ENCODE measurements at regions not wholly inside any gene's neighbourhood (a gene's known extent, or its start where the extent isn't known, plus 50 kb on each side); places are given as distances from the start of the nearest gene placed in this dataset.
"Not testable (repeated sequence)": the region's sequence is repeated elsewhere in the genome, so short reads cannot be mapped to it uniquely, and the experiment has no call there.

- no peak for DNase-seq (ENCODE audit: low read depth in 4 of 4, low spot score in 2 of 4)
Measured at GRCh38 chr11:44387415-44387814, 77.5 kb upstream of the ALX4 start.

- DNase-seq (ENCODE audit: low read depth in 4 of 4, low spot score in 2 of 4) = no peak
Measured at GRCh38 chr11:44387825-44388224, 77.9 kb upstream of the ALX4 start.

GRCh38 chr11:44388828-44389657, 79.1 kb upstream of the ALX4 start:
- no peak for DNase-seq (ENCODE audit: low read depth in 4 of 4, low spot score in 2 of 4)

GRCh38 chr11:44389963-44390605, 80.1 kb upstream of the ALX4 start:
- DNase-seq (ENCODE audit: low read depth in 4 of 4, low spot score in 2 of 4) = no peak

- not testable (repeated sequence) for DNase-seq (ENCODE audit: low read depth in 4 of 4, low spot score in 2 of 4)
Measured at GRCh38 chr11:44391004-44391403, 81.1 kb upstream of the ALX4 start.

- not testable (repeated sequence) for DNase-seq (ENCODE audit: low read depth in 4 of 4, low spot score in 2 of 4)
Measured at GRCh38 chr11:44396746-44397145, 86.8 kb upstream of the ALX4 start.

GRCh38 chr11:44397586-44398178, 87.7 kb upstream of the ALX4 start:
- no peak for DNase-seq (ENCODE audit: low read depth in 4 of 4, low spot score in 2 of 4)

GRCh38 chr11:44398266-44399030, 88.5 kb upstream of the ALX4 start:
- no peak for DNase-seq (ENCODE audit: low read depth in 4 of 4, low spot score in 2 of 4)

- DNase-seq (ENCODE audit: low read depth in 4 of 4, low spot score in 2 of 4) = no peak
Measured at GRCh38 chr11:44399968-44400367, 90.0 kb upstream of the ALX4 start.

GRCh38 chr11:44400431-44400830, 90.5 kb upstream of the ALX4 start:
- DNase-seq (ENCODE audit: low read depth in 4 of 4, low spot score in 2 of 4) = no peak

GRCh38 chr11:44402466-44403075, 92.6 kb upstream of the ALX4 start:
- no peak for DNase-seq (ENCODE audit: low read depth in 4 of 4, low spot score in 2 of 4)

- no peak for DNase-seq (ENCODE audit: low read depth in 4 of 4, low spot score in 2 of 4)
Measured at GRCh38 chr11:44403176-44403575, 93.2 kb upstream of the ALX4 start.

- DNase-seq (ENCODE audit: low read depth in 4 of 4, low spot score in 2 of 4) = no peak
Measured at GRCh38 chr11:44403587-44404273, 93.8 kb upstream of the ALX4 start.

- DNase-seq (ENCODE audit: low read depth in 4 of 4, low spot score in 2 of 4) = no peak
Measured at GRCh38 chr11:44404301-44404700, 94.4 kb upstream of the ALX4 start.

GRCh38 chr11:44404736-44405395, 94.9 kb upstream of the ALX4 start:
- no peak for DNase-seq (ENCODE audit: low read depth in 4 of 4, low spot score in 2 of 4)

- DNase-seq (ENCODE audit: low read depth in 4 of 4, low spot score in 2 of 4) = no peak
Measured at GRCh38 chr11:44407211-44407996, 97.5 kb upstream of the ALX4 start.

- DNase-seq (ENCODE audit: low read depth in 4 of 4, low spot score in 2 of 4) = no peak
Measured at GRCh38 chr11:44408141-44408540, 98.2 kb upstream of the ALX4 start.

GRCh38 chr11:44408711-44409470, 99.0 kb upstream of the ALX4 start:
- no peak for DNase-seq (ENCODE audit: low read depth in 4 of 4, low spot score in 2 of 4)

Measured in left renal cortex interstitium (tissue), 4 donors.